Psoas muscle (tissue), 7 donors: ENCODE measurements at regions not wholly inside any gene's neighbourhood (a gene's known extent, or its start where the extent isn't known, plus 50 kb on each side); places are given as distances from the start of the nearest gene placed in this dataset.

Experiments used
- ATAC-seq, 4 donors: fragments of 200-7000 bp; cut with Tn5 transposase; one replicate each; pipeline ENCODE4 v1.9.1; 2020; ENCODE audit warnings: moderate library complexity in 3 of 4, mild to moderate bottlenecking in 2 of 4
- DNase-seq, 2 donors: peaks; one replicate each; pipeline ENCODE4 v3.0.0-alpha.2; 2020
- H3K27ac ChIP-seq: fragments of 200-600 bp; one replicate; pipeline ENCODE4 v1.8.0; 2022
- H3K27me3 ChIP-seq, 3 donors: fragments of 200-600 bp in 1 of 3; one replicate each; pipeline versions ENCODE4 v1.6.1 to v1.8.0; 2013 to 2022; ENCODE audit warnings: low read length in 2 of 3, mild to moderate bottlenecking in 2 of 3, moderate library complexity in 1 of 3; ENCODE audit not compliant: insufficient read depth in 3 of 3
- H3K36me3 ChIP-seq, 2 donors: fragments of 200-600 bp in 1 of 2; one replicate each; pipeline versions ENCODE4 v1.6.1 to v1.8.0; 2013 to 2022; ENCODE audit warnings: low read depth in 1 of 2, mild to moderate bottlenecking in 1 of 2, moderate library complexity in 1 of 2; ENCODE audit not compliant: insufficient read depth in 1 of 2
- H3K4me1 ChIP-seq: fragments of 200-600 bp; one replicate; pipeline ENCODE4 v1.8.0; 2022
- H3K4me3 ChIP-seq: fragments of 200-600 bp; one replicate; pipeline ENCODE4 v1.8.0; 2022; ENCODE audit warnings: mild to moderate bottlenecking
- H3K9me3 ChIP-seq: fragments of 200-600 bp; one replicate; pipeline ENCODE4 v1.8.0; 2022
- CTCF ChIP-seq: fragments of 200-600 bp; IDR thresholded peaks from one replicate; pipeline ENCODE4 v1.8.0; 2022; ENCODE audit warnings: antibody characterized with exemption
- WGBS, 3 donors: extraction: QIAGEN DNeasy Blood & Tissue Kit; methylation state at CpG; one replicate each; pipeline versions ENCODE4 v1.1.6 to v1.1.7; 2013; 5-methylcytosine and 5-hydroxymethylcytosine counted together
- intact Hi-C, 2 donors: fragments of 100-400 bp; cut with DNase I; formaldehyde crosslinking; loops; one replicate each; pipeline versions ENCODE4 v1.11.0 to v1.14.2; 2022
- donor health status: healthy with polysubstance abuse.
- donor health status: DM: no; HTN: no; CAD: no; lungs with moderate emphysema.
- donor health status: Bipolar disorder and iron deficiency.
- donor health status: healthy.
- donor health status: DM: yes; HTN: yes; CAD: no.
- donor health status: DM: no; HTN: no; CAD: no.
- donor health status: DM: yes; HTN: yes; CAD: no.

GRCh38 chr2:43157506-43158246 is 68.7 kb downstream of the ZFP36L2 start:
- H3K27ac ChIP-seq = peak overlapping the region; percentile 83
- WGBS, 3 donors = 76 to 86% (median 78%) methylated on average over 14 of the region's 14 CpGs
- H3K9me3 ChIP-seq = no peaks in the 10 kb centered on the region
- no peak for DNase-seq
- no peaks in the 10 kb centered on the region for H3K27me3 ChIP-seq
- no peaks in the 10 kb centered on the region for H3K36me3 ChIP-seq
- H3K4me1 ChIP-seq = peaks cover 28% of the 10 kb centered on the region
- intact Hi-C loops = no loop called here
- no peak overlapping the region for H3K4me3 ChIP-seq
- peak in 1 of 4 donors; percentile 1 for ATAC-seq
- no peak for TF ChIP-seq CTCF

GRCh38 chr2:43155851-43156411 is 70.5 kb downstream of the ZFP36L2 start:
- Histone ChIP-seq H3K4me1 (peaks cover 28% of the 10 kb centered on the region), H3K27me3 (no peaks in the 10 kb centered on the region), H3K4me3 (no peak overlapping the region), H3K27ac (no peak overlapping the region), H3K36me3 (no peaks in the 10 kb centered on the region), H3K9me3 (no peaks in the 10 kb centered on the region)
- ATAC-seq = no peak
- no peak for DNase-seq
- TF ChIP-seq CTCF = no peak
- WGBS, 3 donors = 89 to 90% (median 89%) methylated on average over 13 of the region's 13 CpGs
- intact Hi-C loops = no loop called here

- Histone ChIP-seq H3K36me3 (no peaks in the 10 kb centered on the region), H3K9me3 (no peaks in the 10 kb centered on the region), H3K4me3 (no peak overlapping the region), H3K27ac (no peak overlapping the region), H3K27me3 (no peaks in the 10 kb centered on the region), H3K4me1 (peaks cover 26% of the 10 kb centered on the region)
- WGBS, 3 donors = 71 to 78% (median 73%) methylated on average over 5 of the region's 5 CpGs
- ATAC-seq = no peak
- no peak for TF ChIP-seq CTCF
- no peak for DNase-seq
- intact Hi-C loops = no loop called here
Observed at GRCh38 chr2:43154685-43155084, 71.7 kb downstream of the ZFP36L2 start.

GRCh38 chr2:43152741-43153647 is 73.4 kb downstream of the ZFP36L2 start:
- H3K4me3 ChIP-seq = no peak overlapping the region
- intact Hi-C loops = no loop called here
- ATAC-seq = peak; percentile 74 to 96 (median 93)
- no peaks in the 10 kb centered on the region for H3K36me3 ChIP-seq
- no peaks in the 10 kb centered on the region for H3K9me3 ChIP-seq
- no peaks in the 10 kb centered on the region for H3K27me3 ChIP-seq
- no peak for TF ChIP-seq CTCF
- 57 to 69% (median 59%) methylated on average over 11 of the region's 11 CpGs for WGBS, 3 donors
- peak overlapping the region; percentile 52 for H3K27ac ChIP-seq
- peak in 1 of 2 donors; percentile 90 for DNase-seq
- H3K4me1 ChIP-seq = peaks cover 10% of the 10 kb centered on the region
